ENCODE measurements at regions not wholly inside any gene's neighbourhood (a gene's known extent, or its start where the extent isn't known, plus 50 kb on each side); places are given as distances from the start of the nearest gene placed in this dataset.

DNA sequence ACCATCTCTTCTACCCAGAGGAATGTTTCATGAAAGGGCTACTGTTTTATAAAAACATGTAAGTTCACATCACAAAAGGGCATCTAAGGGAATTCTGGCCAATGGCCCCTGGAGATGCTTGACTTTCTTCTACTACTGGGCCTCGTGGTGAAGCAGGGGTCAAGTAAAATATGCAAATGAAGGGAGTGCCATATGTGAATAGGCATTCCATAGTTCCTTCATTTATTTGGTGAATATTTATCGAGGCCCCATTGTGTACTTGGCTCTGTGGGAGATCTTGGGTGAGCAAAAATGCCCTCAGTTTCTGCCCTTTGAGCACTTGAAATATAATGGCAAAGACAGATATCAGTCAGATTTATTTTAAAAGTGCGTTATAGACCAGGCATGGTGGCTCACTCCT lies 101.3 kb upstream of the CACNA2D3 start:
- no peaks in the 10 kb centered on the region for H3K27me3 ChIP-seq (replicated peaks; ENCODE audit: insufficient read depth, low read length)
- H4K20me1 ChIP-seq (ENCODE audit: insufficient read depth, low read length) = no peaks in the 10 kb centered on the region
- no peaks in the 10 kb centered on the region for H3K9me2 ChIP-seq (replicated peaks; ENCODE audit: insufficient read depth, low read length)
- no peak overlapping the region for H3K4me2 ChIP-seq (ENCODE audit: low read depth, low read length)
- H3K79me2 ChIP-seq (ENCODE audit: low read length) = no peaks in the 10 kb centered on the region
- no peak overlapping the region for H2AFZ ChIP-seq (ENCODE audit: low read length)
- no peak overlapping the region for H3K27ac ChIP-seq (ENCODE audit: low read length)
- H3K36me3 ChIP-seq (replicated peaks; ENCODE audit: insufficient read depth, low read length) = no peaks in the 10 kb centered on the region
- H3F3A ChIP-seq (ENCODE audit: insufficient read depth, low read length) = no peaks in the 10 kb centered on the region
- no peaks in the 10 kb centered on the region for H3K9me3 ChIP-seq (replicated peaks; ENCODE audit: insufficient read depth, low read length)
- H3K4me1 ChIP-seq (ENCODE audit: low read length) = no peaks in the 10 kb centered on the region
- TF ChIP-seq EZH2 (optimal IDR thresholded peaks at IDR 0.05; ENCODE audit: low read depth, low read length) (no peak), EZH2phosphoT487 (IDR thresholded peaks at IDR 0.05; ENCODE audit: low read length) (no peak)
- TF ChIP-seq, protein P1, sequence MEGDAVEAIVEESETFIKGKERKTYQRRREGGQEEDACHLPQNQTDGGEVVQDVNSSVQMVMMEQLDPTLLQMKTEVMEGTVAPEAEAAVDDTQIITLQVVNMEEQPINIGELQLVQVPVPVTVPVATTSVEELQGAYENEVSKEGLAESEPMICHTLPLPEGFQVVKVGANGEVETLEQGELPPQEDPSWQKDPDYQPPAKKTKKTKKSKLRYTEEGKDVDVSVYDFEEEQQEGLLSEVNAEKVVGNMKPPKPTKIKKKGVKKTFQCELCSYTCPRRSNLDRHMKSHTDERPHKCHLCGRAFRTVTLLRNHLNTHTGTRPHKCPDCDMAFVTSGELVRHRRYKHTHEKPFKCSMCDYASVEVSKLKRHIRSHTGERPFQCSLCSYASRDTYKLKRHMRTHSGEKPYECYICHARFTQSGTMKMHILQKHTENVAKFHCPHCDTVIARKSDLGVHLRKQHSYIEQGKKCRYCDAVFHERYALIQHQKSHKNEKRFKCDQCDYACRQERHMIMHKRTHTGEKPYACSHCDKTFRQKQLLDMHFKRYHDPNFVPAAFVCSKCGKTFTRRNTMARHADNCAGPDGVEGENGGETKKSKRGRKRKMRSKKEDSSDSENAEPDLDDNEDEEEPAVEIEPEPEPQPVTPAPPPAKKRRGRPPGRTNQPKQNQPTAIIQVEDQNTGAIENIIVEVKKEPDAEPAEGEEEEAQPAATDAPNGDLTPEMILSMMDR (IDR thresholded peaks at IDR 0.05; ENCODE audit: low read length) = no peak
- no peak for DNase-seq
- no peak overlapping the region for H3K4me3 ChIP-seq (ENCODE audit: low read length)
- no peak overlapping the region for H3K9ac ChIP-seq (ENCODE audit: low read length)

DNA sequence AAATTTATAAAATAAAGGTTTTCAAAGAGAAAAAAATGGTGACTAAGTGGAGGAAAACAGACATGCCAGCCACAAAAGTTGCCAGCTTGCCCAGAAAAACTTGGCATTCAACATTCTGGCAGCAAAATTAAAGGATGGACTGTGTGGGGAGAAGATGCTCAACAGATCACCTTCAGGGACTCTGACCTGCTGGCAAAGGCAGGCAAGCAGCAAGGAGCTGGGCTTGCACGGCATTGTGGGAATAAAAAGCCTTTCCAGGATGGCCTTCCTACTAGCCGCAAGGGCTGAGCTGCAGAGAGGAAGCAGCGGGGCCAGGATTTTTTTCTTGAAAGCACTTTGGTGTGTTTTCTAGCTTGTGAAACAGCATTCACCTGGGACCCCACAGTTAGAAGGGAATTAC lies 101.9 kb upstream of the CACNA2D3 start:
- Histone ChIP-seq H3K27me3 (replicated peaks; ENCODE audit: insufficient read depth, low read length) (no peaks in the 10 kb centered on the region), H3K79me2 (ENCODE audit: low read length) (no peaks in the 10 kb centered on the region), H3F3A (ENCODE audit: insufficient read depth, low read length) (no peaks in the 10 kb centered on the region), H3K36me3 (replicated peaks; ENCODE audit: insufficient read depth, low read length) (no peaks in the 10 kb centered on the region), H3K9me2 (replicated peaks; ENCODE audit: insufficient read depth, low read length) (no peaks in the 10 kb centered on the region), H3K9ac (ENCODE audit: low read length) (no peak overlapping the region), H3K4me1 (ENCODE audit: low read length) (no peaks in the 10 kb centered on the region), H4K20me1 (ENCODE audit: insufficient read depth, low read length) (no peaks in the 10 kb centered on the region), H3K9me3 (replicated peaks; ENCODE audit: insufficient read depth, low read length) (no peaks in the 10 kb centered on the region), H2AFZ (ENCODE audit: low read length) (no peak overlapping the region), H3K27ac (ENCODE audit: low read length) (no peak overlapping the region), H3K4me3 (ENCODE audit: low read length) (no peak overlapping the region), H3K4me2 (ENCODE audit: low read depth, low read length) (no peak overlapping the region)
- no peak for TF ChIP-seq EZH2 (optimal IDR thresholded peaks at IDR 0.05; ENCODE audit: low read depth, low read length)
- TF ChIP-seq, protein P1 (IDR thresholded peaks at IDR 0.05; ENCODE audit: low read length) = no peak
- no peak for TF ChIP-seq EZH2phosphoT487 (IDR thresholded peaks at IDR 0.05; ENCODE audit: low read length)
- DNase-seq = no peak

DNA sequence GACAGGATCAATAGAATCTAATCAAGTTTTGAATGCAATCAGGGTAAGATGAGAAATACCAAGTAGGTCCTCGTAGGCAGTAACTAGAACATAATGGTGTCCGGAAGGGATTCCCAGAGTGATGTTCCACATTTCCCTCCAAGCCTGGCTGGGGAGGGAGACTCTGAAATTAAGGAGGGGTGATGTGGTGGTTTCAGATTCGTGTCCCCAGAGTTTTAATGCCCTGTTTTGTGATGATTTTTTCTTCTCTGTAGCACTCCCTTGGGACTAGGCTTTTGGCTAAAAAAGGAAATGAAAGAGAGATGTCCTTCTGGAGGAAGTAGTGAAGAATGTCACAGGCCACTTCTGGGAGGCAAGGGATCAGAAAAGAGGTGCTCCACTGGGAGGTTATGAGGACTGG lies 108.3 kb upstream of the CACNA2D3 start:
- Histone ChIP-seq H3K4me2 (ENCODE audit: low read depth, low read length) (no peak overlapping the region), H3K36me3 (replicated peaks; ENCODE audit: insufficient read depth, low read length) (no peaks in the 10 kb centered on the region), H3K4me1 (ENCODE audit: low read length) (no peaks in the 10 kb centered on the region), H3K9me3 (replicated peaks; ENCODE audit: insufficient read depth, low read length) (no peaks in the 10 kb centered on the region), H3K27me3 (replicated peaks; ENCODE audit: insufficient read depth, low read length) (no peaks in the 10 kb centered on the region), H3K9ac (ENCODE audit: low read length) (no peak overlapping the region), H3F3A (ENCODE audit: insufficient read depth, low read length) (no peaks in the 10 kb centered on the region), H3K9me2 (replicated peaks; ENCODE audit: insufficient read depth, low read length) (no peaks in the 10 kb centered on the region), H3K27ac (ENCODE audit: low read length) (no peak overlapping the region), H3K4me3 (ENCODE audit: low read length) (no peak overlapping the region), H3K79me2 (ENCODE audit: low read length) (no peaks in the 10 kb centered on the region), H4K20me1 (ENCODE audit: insufficient read depth, low read length) (no peaks in the 10 kb centered on the region), H2AFZ (ENCODE audit: low read length) (no peak overlapping the region)
- TF ChIP-seq, protein P1 (IDR thresholded peaks at IDR 0.05; ENCODE audit: low read length) = no peak
- no peak for DNase-seq

DNA sequence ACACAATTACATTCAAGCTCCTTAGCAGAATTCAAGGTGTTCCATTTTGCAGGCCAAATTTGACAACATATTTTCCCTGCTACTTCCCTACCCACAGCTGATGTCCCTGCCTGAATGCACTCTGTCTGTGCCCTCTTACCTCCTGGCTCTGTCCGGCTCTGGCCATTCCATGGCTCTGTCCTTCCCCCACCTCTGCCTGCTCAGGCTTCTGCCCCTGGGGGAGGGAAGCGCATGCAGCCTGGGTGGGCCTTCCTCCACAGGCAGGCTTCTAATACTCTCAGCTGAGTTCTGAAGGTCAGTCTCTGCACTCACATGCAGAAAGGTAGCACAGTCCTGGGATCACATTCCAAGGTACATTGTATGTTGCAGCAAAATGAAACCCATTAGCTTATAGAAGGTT lies 113.6 kb upstream of the CACNA2D3 start:
- H3K4me3 ChIP-seq (ENCODE audit: low read length) = no peak overlapping the region
- H4K20me1 ChIP-seq (ENCODE audit: insufficient read depth, low read length) = no peaks in the 10 kb centered on the region
- no peak for DNase-seq
- no peak overlapping the region for H3K27ac ChIP-seq (ENCODE audit: low read length)
- H3K4me2 ChIP-seq (ENCODE audit: low read depth, low read length) = no peak overlapping the region
- H3F3A ChIP-seq (ENCODE audit: insufficient read depth, low read length) = no peaks in the 10 kb centered on the region
- no peak for TF ChIP-seq EZH2 (optimal IDR thresholded peaks at IDR 0.05; ENCODE audit: low read depth, low read length)
- TF ChIP-seq EZH2phosphoT487 (IDR thresholded peaks at IDR 0.05; ENCODE audit: low read length) = no peak
- TF ChIP-seq, protein P1 (IDR thresholded peaks at IDR 0.05; ENCODE audit: low read length) = no peak
- no peaks in the 10 kb centered on the region for H3K9me3 ChIP-seq (replicated peaks; ENCODE audit: insufficient read depth, low read length)
- no peaks in the 10 kb centered on the region for H3K79me2 ChIP-seq (ENCODE audit: low read length)
- H3K9ac ChIP-seq (ENCODE audit: low read length) = no peak overlapping the region
- no peaks in the 10 kb centered on the region for H3K9me2 ChIP-seq (replicated peaks; ENCODE audit: insufficient read depth, low read length)
- H3K4me1 ChIP-seq (ENCODE audit: low read length) = no peaks in the 10 kb centered on the region
- no peaks in the 10 kb centered on the region for H3K27me3 ChIP-seq (replicated peaks; ENCODE audit: insufficient read depth, low read length)
- no peaks in the 10 kb centered on the region for H3K36me3 ChIP-seq (replicated peaks; ENCODE audit: insufficient read depth, low read length)
- H2AFZ ChIP-seq (ENCODE audit: low read length) = no peak overlapping the region

All from MM.1S (cell line).